Body of pancreas (tissue), 4 donors: ENCODE measurements at regions not wholly inside any gene's neighbourhood (a gene's known extent, or its start where the extent isn't known, plus 50 kb on each side); places are given as distances from the start of the nearest gene placed in this dataset.

ENCODE experiments used
- ATAC-seq: fragments of 150-250 bp; one replicate; pipeline ENCODE4 v1.9.1; 2016
- DNase-seq, 4 donors: peaks; one replicate each; pipeline ENCODE4 v3.0.0-alpha.2; 2019
- H3K27ac ChIP-seq, 4 donors: fragments of 200-600 bp; sonication (generic); 1 replicate in 3 of 4; 2 replicates in 1 of 4; pipeline versions ENCODE4 v1.5.1 to v1.6.1; 2016 to 2019; ENCODE audit warnings: mild to moderate bottlenecking in 1 of 4, mixed read lengths in 1 of 4, moderate library complexity in 1 of 4
- H3K27me3 ChIP-seq, 2 donors: fragments of 200-600 bp; sonication (generic); one replicate each; pipeline ENCODE4 v1.6.0; 2016; ENCODE audit warnings: mild to moderate bottlenecking in 1 of 2
- H3K36me3 ChIP-seq, 2 donors: fragments of 200-600 bp; sonication (generic); replicated peaks in 1 of 2; 2 replicates each; pipeline ENCODE4 v1.5.1; 2016; ENCODE audit warnings: low read depth in 2 of 2; ENCODE audit not compliant: insufficient read depth in 1 of 2
- H3K4me1 ChIP-seq: fragments of 200-600 bp; sonication (generic); one replicate; pipeline ENCODE4 v1.6.0; 2016
- H3K4me3 ChIP-seq, 2 donors: fragments of 200-600 bp; sonication (generic); 1 replicate in 1 of 2; 2 replicates in 1 of 2; pipeline ENCODE4 v1.5.1; 2016 to 2019
- H3K9me3 ChIP-seq, 3 donors: fragments of 200-600 bp; sonication (generic); 1 replicate in 2 of 3; 2 replicates in 1 of 3; pipeline ENCODE4 v1.5.1; 2016
- CTCF ChIP-seq, 7 experiments: fragments of 450-650 bp in 4 of 7; fragments of 200-600 bp in 3 of 7; sonication (generic) in 3 of 7; IDR thresholded peaks; one replicate each; pipeline ENCODE4 v1.5.1; 2016 to 2019; ENCODE audit warnings: antibody characterized with exemption in 7 of 7
- POLR2A ChIP-seq, 3 donors: fragments of 450-650 bp; IDR thresholded peaks; one replicate each; pipeline ENCODE4 v1.6.1; 2016; ENCODE audit warnings: antibody characterized with exemption in 3 of 3, mild to moderate bottlenecking in 2 of 3
- WGBS, 2 donors: methylation state at CpG; one replicate each; pipeline ENCODE4 v1.1.5; 2017; 5-methylcytosine and 5-hydroxymethylcytosine counted together
- intact Hi-C: fragments of 100-400 bp; cut with DNase I; formaldehyde crosslinking; loops from one replicate; pipeline ENCODE4 v1.15.1; 2023

GRCh38 chr12:91387461-91388134 is 205.0 kb upstream of the DCN start:
- DNase-seq, result no peak
- H3K4me1 ChIP-seq, result peaks cover 15% of the 10 kb centered on the region
- 63 to 70% methylated on average over 2 of the region's 2 CpGs for WGBS, 2 donors
- H3K27me3 ChIP-seq, result no peaks in the 10 kb centered on the region
- no peak overlapping the region for H3K4me3 ChIP-seq
- intact Hi-C loops, result no loop called here
- no peak for ATAC-seq
- H3K36me3 ChIP-seq, result no peaks in the 10 kb centered on the region
- no peak overlapping the region for H3K27ac ChIP-seq
- H3K9me3 ChIP-seq, result no peaks in the 10 kb centered on the region
- TF ChIP-seq CTCF (IDR thresholded peaks at IDR 0.05) (no peak), POLR2A (IDR thresholded peaks at IDR 0.05) (no peak)

- no peak for ATAC-seq
- intact Hi-C loops, result no loop called here
- H3K36me3 ChIP-seq, result no peaks in the 10 kb centered on the region
- no peaks in the 10 kb centered on the region for H3K9me3 ChIP-seq
- no peaks in the 10 kb centered on the region for H3K27me3 ChIP-seq
- no peak for TF ChIP-seq POLR2A (IDR thresholded peaks at IDR 0.05)
- TF ChIP-seq CTCF (IDR thresholded peaks at IDR 0.05), result no peak
- WGBS, 2 donors, result 78 to 89% methylated on average over 2 of the region's 2 CpGs
- peaks cover 21% of the 10 kb centered on the region for H3K4me1 ChIP-seq
- no peak overlapping the region for H3K4me3 ChIP-seq
- H3K27ac ChIP-seq, result peak overlapping the region in 3 of 4 donors; percentile 24 to 66 (median 57)
- DNase-seq, result no peak
These were observed 202.2 kb upstream of the DCN start for GRCh38 chr12:91384806-91385205.

DNA sequence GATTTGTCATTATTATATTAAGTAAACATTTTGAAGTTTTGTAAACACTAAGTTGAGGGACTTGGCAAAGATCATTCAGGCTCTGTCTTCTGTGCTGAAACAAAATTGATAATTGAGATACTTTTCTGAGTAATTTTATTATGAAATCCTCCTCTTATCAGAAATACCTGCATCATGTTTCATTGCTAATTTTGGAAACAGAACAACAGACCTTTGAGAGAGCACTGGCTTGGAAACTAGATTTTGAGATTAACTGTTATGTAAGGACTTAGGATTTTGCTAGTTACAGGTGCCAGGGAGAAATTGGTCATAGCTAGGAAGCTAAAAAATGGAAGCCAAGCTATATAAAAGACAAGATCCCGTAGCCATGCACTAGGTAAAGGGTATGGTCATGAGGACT is 201.7 kb upstream of the DCN start:
- peak overlapping the region in 3 of 4 donors; percentile 24 to 66 (median 57) for H3K27ac ChIP-seq
- 35 to 55% methylated on average over 1 of the region's 1 CpG for WGBS, 2 donors
- H3K4me3 ChIP-seq, result no peak overlapping the region
- no peak for DNase-seq
- intact Hi-C loops, result no loop called here
- no peaks in the 10 kb centered on the region for H3K36me3 ChIP-seq
- peaks cover 21% of the 10 kb centered on the region for H3K4me1 ChIP-seq
- ATAC-seq, result peak; percentile 72
- H3K27me3 ChIP-seq, result no peaks in the 10 kb centered on the region
- no peaks in the 10 kb centered on the region for H3K9me3 ChIP-seq
- no peak for TF ChIP-seq CTCF (IDR thresholded peaks at IDR 0.05)
- TF ChIP-seq POLR2A (IDR thresholded peaks at IDR 0.05), result no peak

- peak overlapping the region in 2 of 4 donors; percentile 23 to 24 for H3K27ac ChIP-seq
- H3K36me3 ChIP-seq, result no peaks in the 10 kb centered on the region
- WGBS, 2 donors, result 44 to 52% methylated on average over 3 of the region's 3 CpGs
- peaks cover 21% of the 10 kb centered on the region for H3K4me1 ChIP-seq
- TF ChIP-seq POLR2A (IDR thresholded peaks at IDR 0.05) (no peak), CTCF (IDR thresholded peaks at IDR 0.05) (no peak)
- H3K27me3 ChIP-seq, result no peaks in the 10 kb centered on the region
- intact Hi-C loops, result no loop called here
- H3K4me3 ChIP-seq, result no peak overlapping the region
- no peaks in the 10 kb centered on the region for H3K9me3 ChIP-seq
- DNase-seq, result no peak
- no peak for ATAC-seq
These were observed 200.5 kb upstream of the DCN start for GRCh38 chr12:91383099-91383498.

GRCh38 chr12:91382081-91382543 is 199.5 kb upstream of the DCN start:
- Histone ChIP-seq H3K36me3 (no peaks in the 10 kb centered on the region), H3K4me3 (no peak overlapping the region), H3K27ac (peak overlapping the region; percentile 27 to 73 (median 43)), H3K4me1 (peaks cover 21% of the 10 kb centered on the region), H3K9me3 (no peaks in the 10 kb centered on the region), H3K27me3 (no peaks in the 10 kb centered on the region)
- peak; percentile 66 to 87 (median 83) for TF ChIP-seq CTCF (IDR thresholded peaks at IDR 0.05)
- no peak for TF ChIP-seq POLR2A (IDR thresholded peaks at IDR 0.05)
- WGBS, 2 donors, result 0 to 1% methylated on average over 4 of the region's 4 CpGs
- ATAC-seq (peak; percentile 62), DNase-seq (peak; percentile 76 to 87 (median 80))
- intact Hi-C loops, result no loop called here
